ENCODE measurements at regions not wholly inside any gene's neighbourhood (a gene's known extent, or its start where the extent isn't known, plus 50 kb on each side); places are given as distances from the start of the nearest gene placed in this dataset.

DNA sequence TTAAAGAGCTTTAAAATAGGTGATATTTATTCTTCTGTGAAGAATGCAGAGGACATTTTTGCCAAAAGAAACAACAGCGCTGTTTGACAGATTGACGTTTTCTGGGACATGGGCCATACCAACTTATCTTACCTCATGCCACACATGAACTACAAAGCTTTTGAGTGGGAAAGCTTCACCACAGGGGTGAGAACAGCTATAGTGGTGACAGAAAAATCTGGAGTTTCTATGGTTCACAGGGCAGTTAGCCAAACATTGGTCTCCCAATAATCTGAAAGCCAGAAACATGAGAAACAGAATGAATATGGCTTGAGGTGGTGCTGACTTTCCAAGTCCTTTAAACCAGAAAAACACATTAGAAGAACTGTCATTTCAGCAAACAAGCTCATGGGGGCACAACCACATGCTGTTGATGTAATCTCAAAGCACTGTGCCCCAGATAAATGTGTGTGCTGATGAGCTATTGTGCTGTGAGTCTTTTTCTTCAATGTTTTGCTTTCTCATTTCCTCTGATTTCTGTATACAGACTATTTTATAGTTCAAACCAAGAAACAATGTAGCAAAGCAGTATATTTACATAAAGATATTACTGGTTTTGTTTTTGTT, 905.4 kb downstream of the SLC16A7 start:
- Histone ChIP-seq H4K20me1 (ENCODE audit: low read depth, low read length) (no peaks in the 10 kb centered on the region), H3K9me3 (ENCODE audit: insufficient read depth, low read length) (no peaks in the 10 kb centered on the region), H3K36me3 (ENCODE audit: low read length) (no peaks in the 10 kb centered on the region), H3K9me2 (replicated peaks; ENCODE audit: insufficient read depth, low read length) (no peaks in the 10 kb centered on the region), H3K4me2 (ENCODE audit: low read depth, low read length, poor library complexity, severe bottlenecking) (no peak overlapping the region), H3K27me3 (ENCODE audit: low read length) (no peaks in the 10 kb centered on the region), H3K79me2 (ENCODE audit: insufficient read depth, low read length) (no peaks in the 10 kb centered on the region), H3F3A (ENCODE audit: insufficient read depth) (no peaks in the 10 kb centered on the region), H3K4me3 (ENCODE audit: insufficient read depth, low read length, poor library complexity, severe bottlenecking) (no peak overlapping the region), H2AFZ (ENCODE audit: low read depth, low read length, severe bottlenecking) (no peak overlapping the region), H3K9ac (ENCODE audit: low read length) (no peak overlapping the region), H3K27ac (ENCODE audit: low read depth, low read length) (no peak overlapping the region)
- no peak for TF ChIP-seq CTCF (IDR thresholded peaks at IDR 0.05; ENCODE audit: insufficient read depth, low read length, poor library complexity, severe bottlenecking)
- TF ChIP-seq EZH2phosphoT487 (conservative IDR thresholded peaks at IDR 0.05; ENCODE audit: low read length) = no peak

GRCh38 chr12:60522684-60523400, 927.0 kb downstream of the SLC16A7 start:
- H4K20me1 ChIP-seq (ENCODE audit: low read depth, low read length) = no peaks in the 10 kb centered on the region
- no peak overlapping the region for H3K27ac ChIP-seq (ENCODE audit: low read depth, low read length)
- no peak overlapping the region for H3K4me3 ChIP-seq (ENCODE audit: insufficient read depth, low read length, poor library complexity, severe bottlenecking)
- H3K4me2 ChIP-seq (ENCODE audit: low read depth, low read length, poor library complexity, severe bottlenecking) = no peak overlapping the region
- no peak overlapping the region for H3K9ac ChIP-seq (ENCODE audit: low read length)
- TF ChIP-seq EZH2phosphoT487 (conservative IDR thresholded peaks at IDR 0.05; ENCODE audit: low read length) (no peak), CTCF (IDR thresholded peaks at IDR 0.05; ENCODE audit: insufficient read depth, low read length, poor library complexity, severe bottlenecking) (no peak)
- H3K36me3 ChIP-seq (ENCODE audit: low read length) = no peaks in the 10 kb centered on the region
- H2AFZ ChIP-seq (ENCODE audit: low read depth, low read length, severe bottlenecking) = no peak overlapping the region
- H3K79me2 ChIP-seq (ENCODE audit: insufficient read depth, low read length) = no peaks in the 10 kb centered on the region
- H3K27me3 ChIP-seq (ENCODE audit: low read length) = no peaks in the 10 kb centered on the region
- no peaks in the 10 kb centered on the region for H3K9me3 ChIP-seq (ENCODE audit: insufficient read depth, low read length)
- no peaks in the 10 kb centered on the region for H3F3A ChIP-seq (ENCODE audit: insufficient read depth)
- H3K9me2 ChIP-seq (replicated peaks; ENCODE audit: insufficient read depth, low read length) = no peaks in the 10 kb centered on the region

GRCh38 chr12:60529261-60529660, 933.4 kb downstream of the SLC16A7 start:
- Histone ChIP-seq H3K27me3 (ENCODE audit: low read length) (no peaks in the 10 kb centered on the region), H3K4me3 (ENCODE audit: insufficient read depth, low read length, poor library complexity, severe bottlenecking) (no peak overlapping the region), H3K27ac (ENCODE audit: low read depth, low read length) (no peak overlapping the region), H2AFZ (ENCODE audit: low read depth, low read length, severe bottlenecking) (no peak overlapping the region), H3K79me2 (ENCODE audit: insufficient read depth, low read length) (no peaks in the 10 kb centered on the region), H3K9ac (ENCODE audit: low read length) (no peak overlapping the region), H3K9me3 (ENCODE audit: insufficient read depth, low read length) (no peaks in the 10 kb centered on the region), H3F3A (ENCODE audit: insufficient read depth) (no peaks in the 10 kb centered on the region), H3K4me2 (ENCODE audit: low read depth, low read length, poor library complexity, severe bottlenecking) (no peak overlapping the region), H3K36me3 (ENCODE audit: low read length) (no peaks in the 10 kb centered on the region), H3K9me2 (replicated peaks; ENCODE audit: insufficient read depth, low read length) (no peaks in the 10 kb centered on the region), H4K20me1 (ENCODE audit: low read depth, low read length) (no peaks in the 10 kb centered on the region)
- TF ChIP-seq CTCF (IDR thresholded peaks at IDR 0.05; ENCODE audit: insufficient read depth, low read length, poor library complexity, severe bottlenecking) = no peak
